ENCODE measurements at regions not wholly inside any gene's neighbourhood (a gene's known extent, or its start where the extent isn't known, plus 50 kb on each side); places are given as distances from the start of the nearest gene placed in this dataset.
A peak's percentile ranks its signal among the peaks of the same experiment; 100 is the strongest.

GRCh38 chr15:93231261-93231925 lies 142.4 kb upstream of the RGMA start:
- no peak for DNase-seq

- no peak for DNase-seq
Measured at GRCh38 chr15:93228546-93228945, 139.5 kb upstream of the RGMA start.

GRCh38 chr15:93223803-93224202 lies 134.8 kb upstream of the RGMA start:
- DNase-seq = no peak

GRCh38 chr15:93221759-93222158 lies 132.7 kb upstream of the RGMA start:
- DNase-seq = no peak

DNA sequence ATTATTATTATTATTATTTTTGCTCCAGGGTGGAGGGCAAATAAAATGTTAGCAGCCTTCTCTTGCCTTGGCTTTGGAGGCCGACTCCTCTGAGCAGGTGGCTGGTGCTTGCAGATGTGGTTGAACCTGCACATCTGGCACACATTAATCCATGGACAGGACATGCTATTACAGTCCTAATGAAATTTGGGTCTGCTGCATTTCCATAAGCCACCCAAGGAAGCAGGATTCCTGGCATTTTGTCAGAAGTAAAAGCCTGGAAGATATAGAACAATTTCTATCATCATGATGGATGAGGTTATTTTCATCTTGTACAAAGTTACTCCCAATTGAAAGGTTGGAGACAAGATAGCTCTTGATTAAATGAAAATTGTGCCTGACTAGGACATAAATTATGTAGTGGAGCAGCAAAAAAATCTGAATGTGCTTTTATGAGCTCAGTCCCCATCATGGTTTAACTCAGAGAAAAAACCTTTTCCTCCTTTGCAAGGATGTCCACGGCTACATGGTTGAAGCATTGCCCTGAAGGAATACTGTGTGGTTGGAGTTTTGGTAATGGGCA lies 130.9 kb upstream of the RGMA start:
- DNase-seq = no peak

DNA sequence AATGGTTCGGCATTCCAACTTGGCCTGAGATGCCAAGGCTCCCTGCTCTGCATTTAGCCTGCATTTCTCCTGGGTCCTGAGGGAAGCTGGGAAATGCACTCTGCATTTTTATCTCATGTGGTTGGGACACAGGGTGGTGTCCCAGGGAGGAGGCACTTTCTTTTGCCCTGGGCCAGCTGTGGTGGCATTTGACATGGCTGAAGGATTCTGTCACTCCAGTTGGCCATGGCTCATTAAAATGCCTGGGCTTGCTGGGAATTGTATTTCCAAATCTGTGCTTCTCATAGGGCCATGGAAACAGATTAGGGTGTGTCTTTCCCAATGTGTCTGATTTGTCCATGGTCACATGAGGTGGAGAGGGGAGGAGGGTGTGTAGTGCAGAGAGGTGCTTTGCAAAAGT lies 128.3 kb upstream of the RGMA start:
- DNase-seq = no peak

GRCh38 chr15:93214106-93214505 lies 125.1 kb upstream of the RGMA start:
- no peak for DNase-seq

GRCh38 chr15:93213281-93213680 lies 124.3 kb upstream of the RGMA start:
- no peak for DNase-seq

DNA sequence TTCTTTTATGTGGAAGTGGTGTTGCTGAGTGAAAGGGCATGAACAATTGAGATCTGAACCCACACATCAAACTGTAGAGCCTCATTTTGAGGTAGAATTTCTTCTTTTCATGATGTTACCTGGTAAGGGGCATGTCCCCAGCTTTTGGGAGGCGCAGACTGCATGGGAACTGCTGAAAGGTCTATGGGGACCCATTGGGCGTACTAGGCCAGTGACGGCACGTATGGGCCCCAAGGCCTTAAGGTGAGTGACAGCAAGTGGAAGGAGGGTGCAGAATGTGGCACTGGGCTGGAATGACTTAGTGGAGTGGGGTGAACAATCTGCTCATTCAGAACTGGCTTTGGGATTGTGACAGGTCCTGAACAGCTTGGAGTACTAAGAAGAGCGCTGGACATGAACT lies 123.6 kb upstream of the RGMA start:
- no peak for DNase-seq

DNA sequence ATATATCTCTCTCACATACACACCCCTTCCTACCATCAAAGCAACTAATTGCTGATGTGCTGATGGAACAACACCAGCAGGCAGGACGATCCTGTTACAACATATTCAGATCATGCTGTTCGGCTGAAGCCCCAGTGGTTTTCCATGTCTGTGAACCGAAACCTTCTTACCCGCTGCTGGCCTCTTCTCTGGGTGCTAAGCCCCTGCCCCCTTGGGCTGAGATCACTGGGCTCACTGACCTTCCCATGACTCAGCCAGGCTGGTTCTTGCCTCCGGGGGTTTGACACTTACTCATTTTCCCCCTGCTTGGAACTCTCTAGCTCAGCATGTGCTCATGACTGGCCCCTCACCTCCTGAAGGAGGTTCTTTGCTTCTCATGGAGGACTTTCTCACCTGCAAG lies 122.0 kb upstream of the RGMA start:
- peak; percentile 8 for DNase-seq

GRCh38 chr15:93209690-93210445 lies 120.9 kb upstream of the RGMA start:
- DNase-seq = peak; percentile 54

DNA sequence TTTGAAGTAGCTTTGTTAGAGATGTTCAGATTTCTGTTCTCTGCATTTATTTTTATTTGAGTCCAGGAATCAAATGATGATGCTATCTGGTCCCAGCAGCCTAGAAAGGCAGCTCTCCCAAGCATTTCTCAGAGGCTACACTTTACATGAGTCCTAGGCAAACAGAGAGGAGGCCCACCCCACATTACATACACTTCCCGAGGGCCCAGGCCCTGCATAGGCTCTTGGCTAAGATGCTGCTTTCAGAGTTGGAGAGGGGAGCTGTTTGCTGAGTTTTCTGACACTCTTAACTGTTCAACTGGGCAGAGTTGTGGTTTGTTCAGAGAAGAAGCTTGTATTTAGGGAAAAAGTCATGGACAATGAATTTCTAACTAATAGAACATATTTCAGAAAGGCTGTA lies 117.9 kb upstream of the RGMA start:
- DNase-seq = no peak

GRCh38 chr15:93205413-93205812 lies 116.4 kb upstream of the RGMA start:
- no peak for DNase-seq

DNA sequence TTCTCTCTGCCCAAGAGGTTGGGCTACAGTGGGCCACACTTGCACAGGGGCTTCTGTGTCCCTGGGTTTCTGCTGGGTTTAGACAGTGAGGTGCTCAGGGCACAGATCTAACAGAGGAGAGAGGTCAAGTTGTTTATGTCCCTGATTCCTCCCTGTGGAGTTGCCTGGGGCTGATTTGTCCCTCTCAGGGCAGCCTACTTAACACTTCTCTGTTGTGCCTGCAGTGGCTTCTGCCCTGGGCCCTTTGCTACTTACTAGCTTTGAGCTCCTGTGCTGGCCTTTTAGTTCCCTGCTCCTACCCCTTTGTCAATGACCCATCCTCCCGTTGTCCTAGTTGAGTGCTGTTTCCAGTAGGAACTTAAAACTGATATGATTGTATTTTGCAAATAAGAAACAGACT lies 114.0 kb upstream of the RGMA start:
- DNase-seq = no peak

DNA sequence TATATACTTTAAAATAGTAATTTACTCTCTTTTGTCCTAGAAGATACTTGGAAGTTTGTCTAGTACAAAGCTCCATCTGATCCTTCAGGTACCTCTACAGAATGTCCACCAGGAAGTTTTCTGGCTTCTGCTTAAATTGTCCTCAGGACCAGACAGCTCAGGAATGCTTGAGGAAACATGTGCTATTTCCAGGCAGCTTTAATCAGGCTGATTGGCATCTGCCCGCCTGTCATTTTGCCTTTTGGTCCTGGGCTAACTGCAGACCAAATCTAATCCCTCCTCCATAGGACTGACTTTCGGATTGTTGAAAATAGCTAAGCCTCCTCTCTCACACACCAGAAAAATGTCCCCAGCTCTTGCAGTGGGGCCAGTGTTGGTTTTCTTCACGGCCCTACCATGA lies 113.4 kb upstream of the RGMA start:
- no peak for DNase-seq

DNA sequence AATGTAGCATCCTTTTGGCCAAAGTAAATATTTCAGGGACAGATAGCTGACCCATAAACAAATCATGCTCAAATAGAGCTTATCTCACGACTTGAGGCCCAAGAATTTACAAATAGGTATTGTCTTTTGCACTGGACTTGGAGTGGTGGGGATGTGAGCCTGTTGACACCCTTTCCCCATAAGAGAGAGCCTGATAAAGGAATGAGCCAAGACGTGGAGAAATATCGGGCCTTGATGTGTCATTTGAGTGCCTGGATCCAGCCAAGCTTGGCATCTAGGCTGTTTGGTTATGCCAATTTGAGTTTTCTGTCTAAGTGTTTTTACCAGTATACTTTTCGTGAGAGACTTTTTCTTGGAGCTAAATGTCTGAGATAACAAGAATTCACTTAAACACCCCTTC lies 112.9 kb upstream of the RGMA start:
- no peak for DNase-seq

DNA sequence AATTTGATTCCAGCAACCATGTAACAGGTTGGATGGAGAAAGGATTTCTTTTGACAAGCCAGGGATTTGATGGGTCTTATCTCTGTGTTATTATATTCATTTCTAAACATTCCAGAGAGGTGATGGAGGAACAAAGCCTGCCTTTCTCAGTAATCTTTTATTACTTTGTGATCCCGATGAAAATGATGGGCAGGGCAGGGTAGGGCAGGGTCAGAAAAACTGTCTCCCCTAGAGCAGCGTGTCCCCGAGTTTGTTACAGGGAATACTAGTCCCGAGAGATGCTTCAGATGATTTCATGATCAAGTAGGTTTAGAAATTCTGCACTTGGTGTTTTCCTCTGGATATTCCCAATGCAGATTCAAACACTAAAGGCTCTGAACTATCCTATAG lies 111.8 kb upstream of the RGMA start:
- no peak for DNase-seq

DNA sequence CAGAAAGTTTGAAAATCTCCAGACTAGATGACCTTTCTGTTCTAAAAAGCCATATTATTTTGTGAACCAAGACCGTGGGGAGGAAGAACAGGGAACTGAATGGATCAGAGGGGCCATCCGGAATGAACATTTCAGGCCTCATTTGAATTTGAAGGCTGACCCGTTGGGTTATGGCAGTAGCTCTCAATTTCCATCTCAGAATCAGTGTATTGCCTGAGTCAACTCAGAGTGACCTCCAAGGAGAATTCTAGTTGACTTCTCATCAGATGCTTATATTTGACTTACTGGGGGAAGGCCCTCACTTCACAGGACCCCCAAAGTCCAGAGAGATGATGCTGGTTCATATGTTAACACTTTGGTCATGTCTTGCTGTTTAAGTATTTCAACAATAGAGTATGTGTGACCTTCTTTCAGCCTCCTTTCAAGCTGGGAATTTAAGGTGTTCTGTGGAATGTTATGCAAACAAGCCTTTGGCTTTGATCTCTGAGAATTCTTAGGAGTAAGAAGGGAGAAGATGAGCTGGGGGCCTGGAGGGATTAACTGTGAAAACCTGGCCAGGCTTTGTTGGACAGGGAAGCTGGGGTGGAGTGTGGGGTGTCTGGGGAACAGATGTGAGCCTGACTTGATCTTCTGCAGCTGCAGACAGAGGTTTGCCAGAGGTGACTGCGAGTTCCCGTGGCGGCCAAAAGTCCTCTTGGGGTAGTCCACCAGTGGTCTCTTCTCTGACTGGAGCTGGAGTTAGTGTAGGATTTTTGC lies 111.2 kb upstream of the RGMA start:
- no peak for DNase-seq

DNA sequence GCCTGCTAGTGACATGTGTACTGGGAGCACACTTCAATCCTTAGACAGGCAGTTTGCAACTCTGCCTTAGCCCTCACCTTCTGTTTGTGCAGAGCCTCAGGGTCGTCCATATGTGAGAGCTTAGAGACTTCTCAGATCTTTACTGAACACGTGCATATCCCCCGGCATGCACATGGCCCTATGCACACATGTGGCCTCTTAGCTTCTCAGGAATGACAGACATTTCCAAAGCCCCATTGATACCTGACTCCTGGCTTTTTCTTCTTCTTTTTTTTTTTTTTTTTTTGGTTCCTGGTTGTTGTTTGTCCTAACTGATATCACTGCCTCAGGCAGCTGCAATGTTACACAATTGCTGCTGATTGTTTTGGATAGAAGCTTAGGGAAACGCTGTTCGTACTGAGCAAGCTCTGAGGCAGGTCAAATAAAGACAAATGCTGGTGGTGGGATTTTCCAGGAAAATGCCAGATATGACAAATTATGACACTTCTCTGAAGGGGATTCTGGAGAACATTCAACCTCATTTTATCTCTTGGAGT lies 107.2 kb upstream of the RGMA start:
- no peak for DNase-seq

DNA sequence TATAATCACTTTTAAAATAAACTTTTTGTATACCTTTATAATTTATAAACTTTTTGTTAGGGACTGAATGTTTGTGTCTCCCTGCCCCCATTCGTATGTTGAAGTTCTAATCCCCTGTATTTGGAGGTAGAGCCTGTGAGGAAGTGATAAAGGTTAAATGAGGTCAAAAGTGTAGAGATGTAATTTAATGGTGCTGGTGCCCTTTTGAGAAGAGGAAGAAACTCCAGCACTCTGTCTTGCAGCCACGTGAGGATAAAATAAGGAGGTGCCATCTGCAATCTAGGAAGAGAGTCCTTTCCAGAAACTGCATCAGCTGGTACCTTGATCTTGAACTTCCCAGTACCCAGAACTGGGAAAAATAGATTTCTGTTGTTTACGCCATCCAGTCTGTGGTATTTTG lies 106.1 kb upstream of the RGMA start:
- no peak for DNase-seq

- DNase-seq = no peak
Measured at GRCh38 chr15:93190238-93190637, 101.2 kb upstream of the RGMA start.

GRCh38 chr15:93189561-93189960 lies 100.5 kb upstream of the RGMA start:
- DNase-seq = no peak

DNA sequence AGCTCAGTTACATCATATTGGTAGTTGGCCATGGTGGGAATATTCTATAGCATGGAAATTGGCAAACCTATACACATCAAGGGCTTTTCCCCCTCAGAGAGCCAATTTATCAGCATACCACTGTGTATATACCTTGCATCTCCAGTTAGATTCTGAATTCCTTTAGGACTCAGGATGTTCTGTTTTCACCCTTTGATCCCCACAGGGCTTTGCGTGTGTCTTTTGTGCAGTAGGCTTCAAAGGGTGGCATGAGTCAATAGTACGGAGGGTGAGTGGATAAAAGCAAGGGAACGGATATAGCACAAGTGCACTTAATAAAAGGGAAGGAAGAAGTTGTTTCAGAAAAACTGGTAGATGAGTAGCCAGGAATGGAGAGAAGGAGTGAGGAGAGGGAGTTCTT lies 99.2 kb upstream of the RGMA start:
- DNase-seq = no peak

All from fibroblast of skin of abdomen (primary cell).